Naive thymus-derived CD4-positive, alpha-beta T cell (primary cell): ENCODE measurements at regions not wholly inside any gene's neighbourhood (a gene's known extent, or its start where the extent isn't known, plus 50 kb on each side); places are given as distances from the start of the nearest gene placed in this dataset.

ENCODE experiments used
- ATAC-seq: fragments of 150-1000 bp; cut with Tn5 transposase; 2 replicates; pipeline ENCODE4 v1.10.0; 2021; ENCODE audit warnings: mild to moderate bottlenecking, moderate library complexity
- CTCF ChIA-PET: fragments of 350-600 bp; sonication (Branson Sonifier 250); formaldehyde crosslinking; loops from one replicate; lab custom pipeline; 2021; ENCODE audit warnings: antibody characterized with exemption; lab: Charles Lee
- POLR2A ChIA-PET: fragments of 350-600 bp; sonication (Branson Sonifier 250); formaldehyde crosslinking; loops from one replicate; lab custom pipeline; 2021; ENCODE audit warnings: antibody characterized with exemption, inconsistent platforms; lab: Charles Lee
- DNase-seq, 9 donors: peaks; one replicate each; pipeline versions ENCODE4 v3.0.0 to v3.0.0-alpha.2; 2020 to 2022; ENCODE audit warnings: mixed read lengths in 1 of 9
- H3K27ac ChIP-seq: one replicate; pipeline ENCODE4 v1.7.0; 2013; ENCODE audit warnings: mild to moderate bottlenecking, low read depth, low read length, moderate library complexity
- H3K27me3 ChIP-seq, 2 donors: one replicate each; pipeline ENCODE4 v1.7.0; 2013; ENCODE audit warnings: low read length in 2 of 2, mild to moderate bottlenecking in 2 of 2, moderate library complexity in 2 of 2; ENCODE audit not compliant: control insufficient read depth in 2 of 2, insufficient read depth in 2 of 2
- H3K36me3 ChIP-seq, 3 experiments: 1 replicate in 2 of 3; 2 replicates in 1 of 3; pipeline ENCODE4 v1.7.0; 2013; ENCODE audit warnings: low read length in 3 of 3, mild to moderate bottlenecking in 3 of 3, moderate library complexity in 1 of 3; ENCODE audit not compliant: insufficient read depth in 3 of 3, control insufficient read depth in 2 of 3
- H3K4me1 ChIP-seq, 2 donors: one replicate each; pipeline ENCODE4 v1.7.0; 2013; ENCODE audit warnings: low read length in 2 of 2, mild to moderate bottlenecking in 2 of 2, moderate library complexity in 1 of 2; ENCODE audit not compliant: control insufficient read depth in 2 of 2, insufficient read depth in 2 of 2
- H3K4me3 ChIP-seq: 2 replicates; pipeline ENCODE4 v1.7.0; 2013; ENCODE audit warnings: mild to moderate bottlenecking, low read length
- H3K9me3 ChIP-seq, 3 experiments: 1 replicate in 2 of 3; 2 replicates in 1 of 3; pipeline ENCODE4 v1.7.0; 2013; ENCODE audit warnings: low read length in 3 of 3; ENCODE audit not compliant: control insufficient read depth in 2 of 3
- H3K27ac Mint-ChIP-seq, 9 donors: one replicate each; pipeline ENCODE4 v1.8.0; 2020 to 2022; ENCODE audit warnings: mixed read lengths in 9 of 9, mild to moderate bottlenecking in 8 of 9, moderate library complexity in 5 of 9, inconsistent platforms in 2 of 9
- H3K27me3 Mint-ChIP-seq, 5 donors: one replicate each; pipeline ENCODE4 v1.8.0; 2021 to 2022; ENCODE audit warnings: mixed read lengths in 5 of 5, mild to moderate bottlenecking in 1 of 5
- H3K36me3 Mint-ChIP-seq, 5 donors: one replicate each; pipeline ENCODE4 v1.8.0; 2020 to 2022; ENCODE audit warnings: mixed read lengths in 5 of 5, mild to moderate bottlenecking in 3 of 5, inconsistent platforms in 1 of 5
- H3K4me1 Mint-ChIP-seq, 7 donors: one replicate each; pipeline ENCODE4 v1.8.0; 2020 to 2022; ENCODE audit warnings: mixed read lengths in 7 of 7, mild to moderate bottlenecking in 3 of 7, inconsistent platforms in 1 of 7
- H3K4me3 Mint-ChIP-seq, 10 donors: one replicate each; pipeline ENCODE4 v1.8.0; 2020 to 2022; ENCODE audit warnings: mild to moderate bottlenecking in 10 of 10, mixed read lengths in 10 of 10, moderate library complexity in 6 of 10, inconsistent platforms in 2 of 10
- H3K9me3 Mint-ChIP-seq, 11 donors: one replicate each; pipeline ENCODE4 v1.8.0; 2020 to 2022; ENCODE audit warnings: mixed read lengths in 11 of 11, mild to moderate bottlenecking in 4 of 11, inconsistent platforms in 1 of 11, moderate library complexity in 1 of 11
- intact Hi-C, 2 donors: fragments of 100-400 bp; cut with micrococcal nuclease; formaldehyde crosslinking; loops; one replicate each; pipeline ENCODE4 v1.15.1; 2023

- H3K9me3 Mint-ChIP-seq, result peaks cover 0 to 3% (median 0%) of the 10 kb centered on the region in 11 donors
- H3K27ac ChIP-seq, result no peak overlapping the region
- no peaks in the 10 kb centered on the region for H3K36me3 Mint-ChIP-seq
- H3K4me3 Mint-ChIP-seq, result no peak overlapping the region
- H3K4me1 Mint-ChIP-seq, result no peaks in the 10 kb centered on the region
- no peaks in the 10 kb centered on the region for H3K9me3 ChIP-seq
- no peak overlapping the region for H3K27ac Mint-ChIP-seq
- ChIA-PET POLR2A (no interaction called here), CTCF (interaction anchor here (0.6 kb wide), 1 partner anchor 9 kb away, joined by 4 read pairs; no protein-coding TSS in a partner anchor)
- H3K27me3 ChIP-seq, result no peaks in the 10 kb centered on the region
- ATAC-seq (no peak), DNase-seq (no peak)
- intact Hi-C loops, result no loop called here
- H3K27me3 Mint-ChIP-seq, result peaks cover 0 to 14% (median 4%) of the 10 kb centered on the region in 5 donors
- H3K4me3 ChIP-seq, result no peak overlapping the region
- no peaks in the 10 kb centered on the region for H3K36me3 ChIP-seq
- H3K4me1 ChIP-seq, result no peaks in the 10 kb centered on the region
These were observed 513.5 kb downstream of the AGTPBP1 start for GRCh38 chr9:85228111-85228855.

DNA sequence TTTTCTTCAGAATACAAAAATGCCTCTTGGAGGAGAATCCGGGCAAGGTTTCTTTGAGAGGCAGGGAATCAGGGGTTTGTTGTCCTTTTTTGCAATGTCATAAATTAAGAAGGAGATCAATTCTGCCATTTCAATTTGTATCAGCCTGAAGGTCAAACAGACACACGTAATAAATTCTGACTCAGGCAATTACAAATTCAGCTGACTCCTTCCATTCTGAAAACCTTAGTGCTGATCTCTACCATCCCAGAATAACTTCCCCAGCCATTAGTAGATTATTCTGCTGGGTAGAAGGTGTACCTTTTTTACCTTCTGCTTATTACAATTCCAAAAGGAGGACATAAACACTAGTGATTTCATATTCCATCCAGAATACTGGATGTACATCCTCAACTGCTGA is 516.6 kb downstream of the AGTPBP1 start:
- H3K4me1 ChIP-seq, result no peaks in the 10 kb centered on the region
- no peak overlapping the region for H3K27ac Mint-ChIP-seq
- no peak overlapping the region for H3K4me3 ChIP-seq
- H3K27ac ChIP-seq, result no peak overlapping the region
- H3K4me1 Mint-ChIP-seq, result no peaks in the 10 kb centered on the region
- H3K36me3 ChIP-seq, result no peaks in the 10 kb centered on the region
- intact Hi-C loops, result no loop called here
- peaks cover 0 to 3% (median 0%) of the 10 kb centered on the region in 11 donors for H3K9me3 Mint-ChIP-seq
- ATAC-seq, result no peak
- no peaks in the 10 kb centered on the region for H3K36me3 Mint-ChIP-seq
- H3K4me3 Mint-ChIP-seq, result no peak overlapping the region
- POLR2A ChIA-PET, result no interaction called here
- CTCF ChIA-PET, result no interaction called here
- peaks cover 0 to 15% (median 4%) of the 10 kb centered on the region in 5 donors for H3K27me3 Mint-ChIP-seq
- no peaks in the 10 kb centered on the region for H3K9me3 ChIP-seq
- no peak for DNase-seq
- H3K27me3 ChIP-seq, result no peaks in the 10 kb centered on the region

GRCh38 chr9:85224729-85225128 is 517.0 kb downstream of the AGTPBP1 start:
- Histone ChIP-seq H3K27ac (no peak overlapping the region), H3K9me3 (no peaks in the 10 kb centered on the region), H3K4me1 (no peaks in the 10 kb centered on the region), H3K36me3 (no peaks in the 10 kb centered on the region), H3K4me3 (no peak overlapping the region), H3K27me3 (no peaks in the 10 kb centered on the region)
- ChIA-PET POLR2A (no interaction called here), CTCF (no interaction called here)
- H3K4me1 Mint-ChIP-seq, result no peaks in the 10 kb centered on the region
- DNase-seq, result no peak
- peaks cover 0 to 3% (median 0%) of the 10 kb centered on the region in 11 donors for H3K9me3 Mint-ChIP-seq
- no peak for ATAC-seq
- H3K27me3 Mint-ChIP-seq, result peaks cover 0 to 13% (median 4%) of the 10 kb centered on the region in 5 donors
- H3K36me3 Mint-ChIP-seq, result no peaks in the 10 kb centered on the region
- H3K4me3 Mint-ChIP-seq, result no peak overlapping the region
- H3K27ac Mint-ChIP-seq, result no peak overlapping the region
- intact Hi-C loops, result no loop called here

DNA sequence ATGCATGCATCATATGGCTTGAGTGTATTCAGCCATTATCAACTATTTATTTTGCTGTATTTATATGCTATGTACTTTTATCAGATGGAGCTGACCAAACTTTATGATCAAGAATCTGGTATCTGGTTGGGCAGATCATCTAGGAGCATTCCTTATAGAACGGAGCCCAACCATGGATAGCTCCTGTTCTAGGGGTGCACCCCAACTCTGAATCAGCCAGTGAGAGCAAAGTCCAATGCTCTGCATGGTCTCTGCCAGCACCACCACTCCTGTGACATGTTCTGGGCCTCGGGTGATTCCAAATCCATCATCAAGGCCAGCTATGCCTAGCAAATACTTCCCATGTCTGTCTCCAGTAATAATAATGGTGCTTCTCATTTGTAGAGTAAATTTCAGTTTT is 517.5 kb downstream of the AGTPBP1 start:
- ATAC-seq (no peak), DNase-seq (no peak)
- Mint-ChIP-seq H3K36me3 (no peaks in the 10 kb centered on the region), H3K27ac (no peak overlapping the region), H3K4me1 (no peaks in the 10 kb centered on the region), H3K4me3 (no peak overlapping the region), H3K9me3 (peaks cover 0 to 3% (median 0%) of the 10 kb centered on the region in 11 donors), H3K27me3 (peaks cover 0 to 13% (median 4%) of the 10 kb centered on the region in 5 donors)
- H3K27me3 ChIP-seq, result no peaks in the 10 kb centered on the region
- no peaks in the 10 kb centered on the region for H3K4me1 ChIP-seq
- intact Hi-C loops, result no loop called here
- H3K27ac ChIP-seq, result no peak overlapping the region
- ChIA-PET POLR2A (no interaction called here), CTCF (no interaction called here)
- no peaks in the 10 kb centered on the region for H3K36me3 ChIP-seq
- H3K9me3 ChIP-seq, result no peaks in the 10 kb centered on the region
- H3K4me3 ChIP-seq, result no peak overlapping the region

DNA sequence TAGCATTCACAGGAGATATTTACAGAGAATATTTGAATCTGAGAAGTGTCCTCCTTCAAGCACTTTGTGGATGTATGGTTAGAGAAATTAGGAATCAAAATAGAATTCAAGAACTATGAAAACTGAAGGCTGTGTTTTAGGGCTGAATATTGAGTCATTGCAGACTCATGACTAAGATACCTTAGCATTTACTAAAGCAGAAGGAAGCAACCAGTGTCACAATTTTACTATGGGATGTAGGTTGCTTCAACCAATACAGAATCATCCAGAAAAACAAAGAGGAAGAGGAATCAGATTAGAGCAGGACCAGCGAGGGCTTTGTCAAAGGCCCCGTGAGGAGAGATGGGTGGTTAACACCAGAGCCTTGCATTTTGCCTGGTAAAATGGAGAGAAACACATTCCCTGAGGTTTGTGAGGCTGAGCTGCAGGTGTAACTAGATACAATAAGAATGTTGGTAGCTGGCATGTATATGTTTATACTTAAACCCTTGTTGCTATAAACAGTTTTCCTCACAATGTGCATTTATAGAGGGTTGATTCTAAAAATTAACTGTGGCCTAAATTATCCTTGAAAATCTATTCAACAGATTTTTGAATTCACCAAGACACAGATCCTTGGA is 518.1 kb downstream of the AGTPBP1 start:
- Histone ChIP-seq H3K9me3 (no peaks in the 10 kb centered on the region), H3K27ac (no peak overlapping the region), H3K27me3 (no peaks in the 10 kb centered on the region), H3K4me1 (no peaks in the 10 kb centered on the region), H3K4me3 (no peak overlapping the region), H3K36me3 (no peaks in the 10 kb centered on the region)
- intact Hi-C loops, result no loop called here
- no peak overlapping the region for H3K4me3 Mint-ChIP-seq
- peaks cover 0 to 3% (median 0%) of the 10 kb centered on the region in 11 donors for H3K9me3 Mint-ChIP-seq
- CTCF ChIA-PET, result no interaction called here
- POLR2A ChIA-PET, result no interaction called here
- ATAC-seq (no peak), DNase-seq (no peak)
- H3K27me3 Mint-ChIP-seq, result peaks cover 0 to 13% (median 1%) of the 10 kb centered on the region in 5 donors
- no peak overlapping the region for H3K27ac Mint-ChIP-seq
- H3K36me3 Mint-ChIP-seq, result no peaks in the 10 kb centered on the region
- H3K4me1 Mint-ChIP-seq, result no peaks in the 10 kb centered on the region

GRCh38 chr9:85216601-85217000 is 525.2 kb downstream of the AGTPBP1 start:
- no peaks in the 10 kb centered on the region for H3K9me3 ChIP-seq
- no peak overlapping the region for H3K4me3 Mint-ChIP-seq
- H3K27ac ChIP-seq, result no peak overlapping the region
- no peak overlapping the region for H3K4me3 ChIP-seq
- CTCF ChIA-PET, result no interaction called here
- H3K27me3 ChIP-seq, result no peaks in the 10 kb centered on the region
- H3K36me3 Mint-ChIP-seq, result no peaks in the 10 kb centered on the region
- peaks cover 0 to 18% (median 9%) of the 10 kb centered on the region in 5 donors for H3K27me3 Mint-ChIP-seq
- no peaks in the 10 kb centered on the region for H3K4me1 ChIP-seq
- POLR2A ChIA-PET, result no interaction called here
- DNase-seq, result no peak
- no peaks in the 10 kb centered on the region for H3K4me1 Mint-ChIP-seq
- H3K36me3 ChIP-seq, result no peaks in the 10 kb centered on the region
- intact Hi-C loops, result no loop called here
- H3K27ac Mint-ChIP-seq, result no peak overlapping the region
- no peaks in the 10 kb centered on the region for H3K9me3 Mint-ChIP-seq
- ATAC-seq, result no peak

GRCh38 chr9:85215961-85216360 is 525.8 kb downstream of the AGTPBP1 start:
- ChIA-PET CTCF (no interaction called here), POLR2A (no interaction called here)
- Mint-ChIP-seq H3K27ac (no peak overlapping the region), H3K36me3 (no peaks in the 10 kb centered on the region), H3K27me3 (peaks cover 0 to 21% (median 9%) of the 10 kb centered on the region in 5 donors), H3K9me3 (peaks cover 0 to under 1% (median 0%) of the 10 kb centered on the region in 11 donors), H3K4me1 (no peaks in the 10 kb centered on the region), H3K4me3 (no peak overlapping the region)
- Histone ChIP-seq H3K4me3 (no peak overlapping the region), H3K9me3 (no peaks in the 10 kb centered on the region), H3K27me3 (no peaks in the 10 kb centered on the region), H3K27ac (no peak overlapping the region), H3K36me3 (no peaks in the 10 kb centered on the region), H3K4me1 (no peaks in the 10 kb centered on the region)
- no peak for DNase-seq
- intact Hi-C loops, result no loop called here
- no peak for ATAC-seq
